CD4-positive, CD25-positive, alpha-beta regulatory T cell (primary cell): ENCODE measurements at regions not wholly inside any gene's neighbourhood (a gene's known extent, or its start where the extent isn't known, plus 50 kb on each side); places are given as distances from the start of the nearest gene placed in this dataset.

Experiments
- ATAC-seq, 2 donors: fragments of 150-1000 bp; cut with Tn5 transposase; one replicate each; pipeline ENCODE4 v1.10.0; 2021; ENCODE audit warnings: low read depth in 2 of 2, moderate number of reproducible peaks in 2 of 2, moderate library complexity in 1 of 2
- DNase-seq, 3 donors: peaks; one replicate each; pipeline versions ENCODE4 v3.0.0 to v3.0.0-alpha.2; 2012 to 2022; ENCODE audit warnings: mixed read lengths in 1 of 3
- H3K27ac ChIP-seq: one replicate; pipeline ENCODE4 v1.7.0; 2013; ENCODE audit warnings: mild to moderate bottlenecking, low read length; ENCODE audit not compliant: insufficient read depth, poor library complexity, severe bottlenecking
- H3K27me3 ChIP-seq: one replicate; pipeline ENCODE4 v1.7.0; 2013; ENCODE audit warnings: low read length; ENCODE audit not compliant: control insufficient read depth, insufficient read depth
- H3K36me3 ChIP-seq: one replicate; pipeline ENCODE4 v1.7.0; 2013; ENCODE audit warnings: mild to moderate bottlenecking, low read length, moderate library complexity; ENCODE audit not compliant: control insufficient read depth, insufficient read depth
- H3K4me1 ChIP-seq: 2 replicates; pipeline ENCODE4 v1.7.0; 2013; ENCODE audit warnings: mild to moderate bottlenecking, low read length; ENCODE audit not compliant: insufficient read depth, control insufficient read depth, poor library complexity, severe bottlenecking
- H3K4me3 ChIP-seq: one replicate; pipeline ENCODE4 v1.7.0; 2013; ENCODE audit warnings: low read depth, mild to moderate bottlenecking, low read length, moderate library complexity
- H3K9me3 ChIP-seq, 2 experiments: 1 replicate in 1 of 2; 2 replicates in 1 of 2; pipeline ENCODE4 v1.7.0; 2013; ENCODE audit warnings: low read length in 2 of 2, mild to moderate bottlenecking in 1 of 2, moderate library complexity in 1 of 2; ENCODE audit not compliant: control insufficient read depth in 2 of 2
- H3K27ac Mint-ChIP-seq, 3 donors: one replicate each; pipeline ENCODE4 v1.8.0; 2020 to 2022; ENCODE audit warnings: mild to moderate bottlenecking in 3 of 3, mixed read lengths in 3 of 3, moderate library complexity in 2 of 3
- H3K27me3 Mint-ChIP-seq: one replicate; pipeline ENCODE4 v1.8.0; 2022; ENCODE audit warnings: mild to moderate bottlenecking, mixed read lengths
- H3K36me3 Mint-ChIP-seq: one replicate; pipeline ENCODE4 v1.8.0; 2020; ENCODE audit warnings: mixed read lengths
- H3K4me1 Mint-ChIP-seq, 4 donors: one replicate each; pipeline ENCODE4 v1.8.0; 2020 to 2022; ENCODE audit warnings: mixed read lengths in 4 of 4, mild to moderate bottlenecking in 1 of 4
- H3K4me3 Mint-ChIP-seq, 4 donors: one replicate each; pipeline ENCODE4 v1.8.0; 2020 to 2022; ENCODE audit warnings: mild to moderate bottlenecking in 4 of 4, mixed read lengths in 4 of 4, moderate library complexity in 3 of 4
- H3K9me3 Mint-ChIP-seq, 7 donors: one replicate each; pipeline ENCODE4 v1.8.0; 2020 to 2022; ENCODE audit warnings: mixed read lengths in 7 of 7, mild to moderate bottlenecking in 3 of 7, moderate library complexity in 2 of 7

DNA sequence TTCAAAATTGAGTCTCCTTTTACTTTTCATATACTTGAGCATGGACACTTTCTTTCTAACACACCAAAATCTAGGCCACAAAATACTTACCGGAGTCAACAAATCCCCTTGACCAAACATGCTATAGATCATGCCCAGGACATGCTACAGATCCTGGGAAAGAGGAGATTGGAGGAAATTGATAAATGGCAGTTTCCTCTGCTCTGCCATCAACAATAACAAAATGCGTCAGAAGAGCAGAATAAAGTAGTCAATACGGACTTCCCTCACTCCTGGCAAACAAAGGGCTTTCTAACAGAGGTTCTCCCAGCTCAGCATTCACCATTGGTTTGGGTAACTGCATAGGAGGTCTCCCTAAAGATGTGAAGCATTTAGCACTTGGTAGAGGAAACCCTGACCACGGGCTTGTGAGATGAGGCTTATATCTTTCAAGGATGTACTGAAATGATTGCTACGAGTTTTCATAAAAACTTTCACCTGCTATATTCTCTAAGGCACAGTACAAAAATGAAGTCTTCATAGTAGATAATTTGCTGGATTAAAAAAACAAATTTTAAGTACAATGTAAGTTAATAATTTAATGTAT, 283.8 kb upstream of the RUNX1 start:
- H3K27me3 Mint-ChIP-seq, result no peaks in the 10 kb centered on the region
- H3K9me3 ChIP-seq, result no peaks in the 10 kb centered on the region

DNA sequence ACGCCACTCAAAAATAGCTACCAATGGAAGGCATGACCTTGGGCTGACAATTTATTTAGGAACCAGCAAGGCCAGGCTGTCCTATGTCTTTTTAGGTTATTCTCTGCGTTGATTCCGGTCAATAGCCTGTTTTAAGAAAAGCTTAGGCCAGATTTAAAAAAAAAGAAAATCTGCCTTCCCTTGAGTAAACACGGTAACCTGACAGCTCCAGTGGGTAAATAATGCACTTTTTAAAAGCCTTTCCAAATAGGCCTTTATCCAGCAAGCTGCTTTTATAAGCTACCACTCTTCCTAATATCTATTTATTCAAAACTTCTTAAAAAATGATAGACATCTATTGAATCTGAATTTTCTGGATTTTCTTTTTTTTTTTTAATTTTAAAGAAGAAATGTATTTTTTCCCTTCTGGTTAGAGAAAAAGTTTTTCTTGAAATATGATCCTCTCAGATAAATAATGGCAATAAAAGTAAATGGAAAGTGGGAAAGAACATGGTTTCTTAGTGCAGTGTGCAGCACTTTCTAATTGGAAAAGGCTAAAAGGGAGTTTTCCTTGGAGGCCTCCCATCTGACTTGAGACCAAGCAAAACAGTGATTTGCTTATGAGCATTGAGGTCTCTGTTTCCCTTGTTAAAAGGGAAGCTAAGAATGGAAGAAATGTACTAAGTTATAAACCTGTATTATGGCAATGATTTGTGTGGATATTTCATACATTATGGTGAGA, 281.0 kb upstream of the RUNX1 start:
- no peaks in the 10 kb centered on the region for H3K27me3 Mint-ChIP-seq
- ATAC-seq, result no peak
- H3K4me3 Mint-ChIP-seq, result no peak overlapping the region
- H3K9me3 Mint-ChIP-seq, result peaks cover 0 to 4% (median 2%) of the 10 kb centered on the region in 7 donors
- H3K27ac Mint-ChIP-seq, result no peak overlapping the region
- DNase-seq, result no peak
- Histone ChIP-seq H3K9me3 (no peaks in the 10 kb centered on the region), H3K4me3 (no peak overlapping the region), H3K36me3 (no peaks in the 10 kb centered on the region), H3K4me1 (no peaks in the 10 kb centered on the region), H3K27ac (no peak overlapping the region), H3K27me3 (no peaks in the 10 kb centered on the region)
- H3K36me3 Mint-ChIP-seq, result peaks cover 4% of the 10 kb centered on the region
- H3K4me1 Mint-ChIP-seq, result no peaks in the 10 kb centered on the region

More for the DNA sequence above, 283.8 kb upstream of the RUNX1 start:
- ATAC-seq (no peak), DNase-seq (no peak)
- Mint-ChIP-seq H3K4me1 (no peaks in the 10 kb centered on the region), H3K4me3 (no peak overlapping the region), H3K9me3 (peaks cover 0 to 4% (median 2%) of the 10 kb centered on the region in 7 donors), H3K36me3 (peaks cover 4% of the 10 kb centered on the region), H3K27ac (no peak overlapping the region)
- Histone ChIP-seq H3K4me3 (no peak overlapping the region), H3K27me3 (no peaks in the 10 kb centered on the region), H3K4me1 (no peaks in the 10 kb centered on the region), H3K27ac (no peak overlapping the region), H3K36me3 (no peaks in the 10 kb centered on the region)

DNA sequence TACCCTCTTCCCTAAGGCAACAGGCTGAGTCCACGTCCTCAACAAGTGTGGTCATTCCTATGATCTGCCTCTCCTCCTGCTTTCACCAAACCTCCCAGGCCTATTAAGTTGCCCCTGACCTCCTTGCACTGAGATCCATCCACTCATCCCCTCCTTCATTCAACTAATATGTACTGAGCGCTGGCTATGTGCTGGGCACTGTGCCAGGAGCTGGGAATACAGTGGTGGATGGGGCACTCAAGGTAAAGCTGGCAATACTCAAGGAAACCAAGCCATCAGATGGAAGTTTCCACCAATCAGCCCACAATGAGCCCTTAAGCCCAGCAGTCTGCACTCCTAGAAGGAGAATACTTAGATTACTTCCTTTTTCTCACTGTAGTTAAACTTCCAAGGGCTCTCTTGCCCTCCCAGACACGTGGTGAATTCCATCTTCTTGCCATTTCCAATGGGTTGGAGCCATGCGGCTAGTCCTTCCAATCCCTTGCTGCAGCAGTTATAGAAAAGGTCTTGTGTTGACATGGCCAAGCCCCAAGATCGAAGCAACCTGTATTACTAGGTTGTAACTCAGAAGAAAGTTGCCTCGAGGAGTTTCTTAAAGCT, 279.9 kb upstream of the RUNX1 start:
- ATAC-seq (no peak), DNase-seq (no peak)
- Histone ChIP-seq H3K9me3 (no peaks in the 10 kb centered on the region), H3K4me3 (no peak overlapping the region), H3K36me3 (no peaks in the 10 kb centered on the region), H3K27me3 (no peaks in the 10 kb centered on the region), H3K4me1 (no peaks in the 10 kb centered on the region), H3K27ac (no peak overlapping the region)
- Mint-ChIP-seq H3K4me1 (no peaks in the 10 kb centered on the region), H3K27me3 (no peaks in the 10 kb centered on the region), H3K4me3 (no peak overlapping the region), H3K9me3 (peaks cover 0 to 4% (median 2%) of the 10 kb centered on the region in 7 donors), H3K36me3 (peaks cover 4% of the 10 kb centered on the region), H3K27ac (no peak overlapping the region)

DNA sequence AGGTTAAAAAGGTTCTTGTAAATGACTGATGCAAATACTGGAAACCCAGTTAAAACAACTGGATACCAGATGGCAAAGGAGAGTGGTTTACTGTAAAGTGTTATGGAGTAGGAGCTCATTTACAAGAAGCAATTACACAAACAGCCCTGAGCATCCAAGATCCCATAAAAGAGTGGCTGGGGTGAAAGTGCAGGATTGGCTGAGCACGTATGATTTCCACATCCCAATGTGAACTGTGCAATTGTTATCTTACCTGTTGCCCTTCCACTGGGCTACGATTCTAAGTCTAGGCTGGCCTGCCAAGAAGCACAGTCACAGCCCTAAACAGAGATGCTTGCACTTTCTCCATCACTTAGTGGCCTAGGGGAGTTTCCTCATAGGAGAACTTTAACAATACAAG, 277.6 kb upstream of the RUNX1 start:
- Mint-ChIP-seq H3K4me1 (no peaks in the 10 kb centered on the region), H3K27ac (no peak overlapping the region), H3K4me3 (no peak overlapping the region), H3K36me3 (peaks cover 3% of the 10 kb centered on the region), H3K27me3 (peaks cover 5% of the 10 kb centered on the region), H3K9me3 (peaks cover 0 to 4% (median 2%) of the 10 kb centered on the region in 7 donors)
- Histone ChIP-seq H3K27me3 (no peaks in the 10 kb centered on the region), H3K36me3 (no peaks in the 10 kb centered on the region), H3K4me3 (no peak overlapping the region), H3K9me3 (no peaks in the 10 kb centered on the region), H3K4me1 (no peaks in the 10 kb centered on the region), H3K27ac (no peak overlapping the region)
- DNase-seq, result no peak
- no peak for ATAC-seq

DNA sequence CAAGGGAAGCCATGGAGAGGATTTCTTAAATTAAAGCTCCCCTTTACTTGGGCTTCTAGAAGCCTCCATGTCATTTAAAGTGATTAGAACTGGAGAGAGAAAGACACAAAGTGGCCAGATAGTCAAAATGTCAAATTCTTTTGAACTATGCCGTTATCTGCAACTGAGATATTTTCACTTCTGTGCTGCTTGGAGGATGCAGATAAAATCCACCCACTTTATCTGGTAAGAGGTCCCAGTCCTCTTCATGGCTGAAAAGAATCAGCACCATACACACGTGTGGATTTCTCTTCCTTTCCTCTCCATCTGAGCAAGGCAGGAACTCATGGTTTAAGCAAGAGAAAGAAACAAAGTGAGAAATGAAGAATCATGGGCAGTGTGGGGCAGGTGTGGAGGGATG, 276.9 kb upstream of the RUNX1 start:
- Histone ChIP-seq H3K27me3 (no peaks in the 10 kb centered on the region), H3K36me3 (no peaks in the 10 kb centered on the region), H3K9me3 (no peaks in the 10 kb centered on the region), H3K27ac (no peak overlapping the region), H3K4me3 (no peak overlapping the region), H3K4me1 (no peaks in the 10 kb centered on the region)
- Mint-ChIP-seq H3K9me3 (peaks cover 0 to 2% (median 0%) of the 10 kb centered on the region in 7 donors), H3K27ac (no peak overlapping the region), H3K36me3 (no peaks in the 10 kb centered on the region), H3K4me3 (no peak overlapping the region), H3K4me1 (no peaks in the 10 kb centered on the region), H3K27me3 (peaks cover 5% of the 10 kb centered on the region)
- no peak for ATAC-seq
- DNase-seq, result no peak

DNA sequence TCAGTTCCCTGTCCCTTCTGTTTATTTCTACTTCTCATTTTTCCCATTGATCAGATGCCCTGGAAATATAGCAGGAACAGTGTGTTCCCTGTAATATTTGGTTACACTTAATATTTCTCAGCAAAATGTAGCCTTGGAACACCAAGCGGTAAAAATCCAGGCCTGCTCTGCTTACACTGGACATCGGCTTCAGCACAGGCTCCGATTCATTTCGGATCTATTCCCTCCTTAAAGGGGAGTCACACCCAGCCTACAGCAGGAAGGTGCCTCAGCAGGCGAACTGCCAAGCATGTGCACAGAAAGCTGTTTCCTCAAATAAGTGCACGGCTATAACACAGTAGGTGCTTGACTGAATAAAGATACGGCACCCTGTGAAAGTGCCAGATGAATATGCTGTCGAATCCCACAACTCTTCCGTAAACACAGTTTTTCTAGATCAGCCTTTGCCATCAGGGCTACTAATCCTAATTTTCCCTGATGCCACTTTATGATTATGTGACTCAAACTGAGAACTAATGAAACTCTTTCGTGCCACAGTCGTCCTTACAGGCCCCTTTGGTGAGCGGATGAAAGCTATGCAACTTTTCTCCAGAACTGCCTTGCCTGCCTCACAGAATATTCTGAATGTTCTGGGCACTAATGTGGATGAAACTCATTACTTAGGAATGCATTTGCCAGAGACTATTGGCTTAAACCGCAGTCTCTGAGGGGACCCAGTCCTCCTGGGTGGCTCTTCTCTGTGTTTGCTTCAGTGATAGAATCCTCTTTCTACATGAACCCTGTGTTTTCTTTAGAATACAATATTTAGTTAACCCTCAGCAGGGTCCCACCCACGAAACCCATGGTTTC, 275.5 kb upstream of the RUNX1 start:
- no peak for ATAC-seq
- no peak overlapping the region for H3K4me3 ChIP-seq
- peaks cover 5% of the 10 kb centered on the region for H3K27me3 Mint-ChIP-seq
- no peaks in the 10 kb centered on the region for H3K4me1 Mint-ChIP-seq
- no peak overlapping the region for H3K4me3 Mint-ChIP-seq
- peaks cover 0 to 5% (median 0%) of the 10 kb centered on the region in 7 donors for H3K9me3 Mint-ChIP-seq
- DNase-seq, result no peak
- H3K4me1 ChIP-seq, result no peaks in the 10 kb centered on the region
- H3K27ac Mint-ChIP-seq, result no peak overlapping the region
- no peaks in the 10 kb centered on the region for H3K9me3 ChIP-seq
- H3K27ac ChIP-seq, result no peak overlapping the region
- no peaks in the 10 kb centered on the region for H3K36me3 Mint-ChIP-seq
- no peaks in the 10 kb centered on the region for H3K36me3 ChIP-seq
- H3K27me3 ChIP-seq, result no peaks in the 10 kb centered on the region

DNA sequence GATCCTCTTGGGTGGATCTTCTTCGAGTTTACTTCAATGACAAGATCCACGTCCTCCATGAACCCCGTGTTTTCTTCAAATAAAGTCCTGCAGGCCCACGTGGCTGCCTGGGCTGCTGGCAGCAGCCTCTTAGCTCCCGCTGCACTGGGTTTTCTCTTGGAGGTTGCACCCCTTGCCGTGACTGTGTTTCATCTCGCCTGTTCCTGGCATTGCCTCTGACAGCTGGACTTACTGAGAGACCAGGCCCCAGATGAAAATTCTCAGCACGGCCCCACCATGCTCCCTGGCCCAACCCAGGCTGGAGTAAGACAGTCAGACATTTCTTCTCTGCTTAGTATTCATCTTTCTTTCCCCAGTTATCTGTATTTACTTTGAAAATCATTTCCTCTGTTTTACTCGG, 274.8 kb upstream of the RUNX1 start:
- ATAC-seq (no peak), DNase-seq (no peak)
- Histone ChIP-seq H3K4me1 (no peaks in the 10 kb centered on the region), H3K27ac (no peak overlapping the region), H3K27me3 (no peaks in the 10 kb centered on the region), H3K36me3 (no peaks in the 10 kb centered on the region), H3K9me3 (no peaks in the 10 kb centered on the region), H3K4me3 (no peak overlapping the region)
- H3K4me3 Mint-ChIP-seq, result no peak overlapping the region
- H3K27ac Mint-ChIP-seq, result no peak overlapping the region
- peaks cover 0 to 5% (median 0%) of the 10 kb centered on the region in 7 donors for H3K9me3 Mint-ChIP-seq
- no peaks in the 10 kb centered on the region for H3K36me3 Mint-ChIP-seq
- no peaks in the 10 kb centered on the region for H3K4me1 Mint-ChIP-seq
- peaks cover 5% of the 10 kb centered on the region for H3K27me3 Mint-ChIP-seq
